Dermis blood vessel endothelial cell (primary cell): ENCODE measurements at regions not wholly inside any gene's neighbourhood (a gene's known extent, or its start where the extent isn't known, plus 50 kb on each side); places are given as distances from the start of the nearest gene placed in this dataset.

Source experiments
- DNase-seq: peaks from one replicate; pipeline ENCODE4 v3.0.0; 2010

- DNase-seq: no peak
Observed at GRCh38 chr4:33060674-33061542, 2340.7 kb downstream of the PCDH7 start.

DNA sequence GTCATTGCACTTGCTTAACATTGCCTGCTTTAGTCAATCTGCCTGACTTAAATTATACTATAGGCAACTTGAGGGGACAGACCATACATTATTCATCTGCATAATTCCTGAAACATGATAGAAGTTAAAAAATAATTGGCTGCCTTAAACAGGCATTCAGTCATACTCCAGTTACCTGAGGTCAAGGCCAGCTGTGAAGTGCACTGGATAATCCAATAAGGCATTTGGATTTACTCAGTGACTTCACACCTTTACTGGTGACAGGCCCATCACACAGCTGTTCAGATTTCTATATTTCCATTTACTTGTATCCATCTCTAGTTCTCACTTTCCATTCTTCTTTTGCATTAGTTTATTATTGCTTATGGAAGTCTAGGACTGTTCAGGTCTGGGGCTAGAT, 2341.6 kb downstream of the PCDH7 start:
- no peak for DNase-seq

GRCh38 chr4:33062155-33062806, 2342.1 kb downstream of the PCDH7 start:
- DNase-seq: no peak

- no peak for DNase-seq
Observed at GRCh38 chr4:33063241-33063640, 2343.1 kb downstream of the PCDH7 start.

GRCh38 chr4:33064238-33064637, 2344.1 kb downstream of the PCDH7 start:
- DNase-seq: no peak

DNA sequence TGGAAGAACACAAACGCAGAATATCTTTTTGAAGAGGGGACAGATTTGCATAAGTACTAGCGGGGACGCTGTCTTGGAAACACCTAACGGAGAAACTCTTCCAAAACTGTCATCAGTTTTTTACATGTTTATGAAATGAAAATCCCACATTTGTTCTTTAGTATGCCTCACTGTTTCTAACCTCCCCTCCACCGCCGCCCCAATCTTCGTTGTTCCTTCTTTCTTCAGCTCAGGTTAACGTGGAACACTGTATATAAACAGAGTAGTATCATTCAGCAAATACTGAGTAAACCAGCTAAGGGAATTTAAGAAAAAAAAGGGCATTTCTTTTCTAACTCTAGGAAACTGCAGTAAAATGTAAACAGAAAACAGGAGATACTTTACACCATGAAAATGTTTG, 2345.6 kb downstream of the PCDH7 start:
- DNase-seq: no peak

GRCh38 chr4:33067221-33067620, 2347.1 kb downstream of the PCDH7 start:
- no peak for DNase-seq

DNA sequence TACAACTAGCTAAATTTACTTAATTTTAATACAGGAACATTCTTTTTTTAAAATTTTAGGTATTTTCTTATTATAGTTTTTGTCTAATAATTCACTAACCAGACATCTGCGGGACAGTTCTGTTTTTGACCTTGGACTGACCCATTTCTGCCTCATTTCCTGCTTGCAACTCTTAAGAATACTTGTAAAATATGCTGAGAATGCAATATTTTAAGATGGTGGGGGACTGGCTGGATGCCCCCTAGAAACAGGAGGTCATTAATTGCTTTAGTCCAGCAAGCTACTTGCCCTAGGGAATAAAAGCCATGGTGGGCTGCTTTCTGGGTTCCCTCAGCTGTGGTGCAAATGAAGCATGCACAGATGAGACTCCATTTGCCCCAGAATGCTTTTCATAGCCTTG, 2348.4 kb downstream of the PCDH7 start:
- no peak for DNase-seq

- DNase-seq: no peak
Observed at GRCh38 chr4:33071535-33071934, 2351.4 kb downstream of the PCDH7 start.

GRCh38 chr4:33072298-33073089, 2352.3 kb downstream of the PCDH7 start:
- DNase-seq: no peak

- no peak for DNase-seq
Observed at GRCh38 chr4:33073811-33074210, 2353.6 kb downstream of the PCDH7 start.

- no peak for DNase-seq
Observed at GRCh38 chr4:33078145-33078544, 2358.0 kb downstream of the PCDH7 start.

GRCh38 chr4:33080275-33080674, 2360.1 kb downstream of the PCDH7 start:
- DNase-seq: no peak

DNA sequence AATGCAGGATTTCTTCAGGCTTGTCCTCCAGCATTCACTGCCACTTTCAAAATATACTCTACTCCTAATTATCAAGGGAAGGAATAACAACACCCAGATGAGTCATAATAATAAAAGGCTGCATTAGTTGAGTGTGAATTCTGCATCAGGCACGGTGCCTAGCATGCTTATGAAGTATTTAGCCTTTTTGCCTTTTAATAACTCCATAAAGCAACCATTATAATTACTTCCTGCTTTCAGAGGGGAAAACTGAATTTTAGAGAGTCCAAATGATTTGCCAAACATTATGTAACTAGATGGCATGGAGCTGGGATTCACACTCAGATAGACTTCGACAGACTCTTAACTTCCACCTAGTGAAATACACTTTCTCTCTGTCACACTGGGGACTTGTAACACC, 2365.5 kb downstream of the PCDH7 start:
- DNase-seq: no peak

GRCh38 chr4:33086331-33086925, 2366.3 kb downstream of the PCDH7 start:
- no peak for DNase-seq

GRCh38 chr4:33088713-33089112, 2368.5 kb downstream of the PCDH7 start:
- no peak for DNase-seq

GRCh38 chr4:33090910-33091309, 2370.7 kb downstream of the PCDH7 start:
- no peak for DNase-seq

GRCh38 chr4:33091961-33092360, 2371.8 kb downstream of the PCDH7 start:
- DNase-seq: no peak

DNA sequence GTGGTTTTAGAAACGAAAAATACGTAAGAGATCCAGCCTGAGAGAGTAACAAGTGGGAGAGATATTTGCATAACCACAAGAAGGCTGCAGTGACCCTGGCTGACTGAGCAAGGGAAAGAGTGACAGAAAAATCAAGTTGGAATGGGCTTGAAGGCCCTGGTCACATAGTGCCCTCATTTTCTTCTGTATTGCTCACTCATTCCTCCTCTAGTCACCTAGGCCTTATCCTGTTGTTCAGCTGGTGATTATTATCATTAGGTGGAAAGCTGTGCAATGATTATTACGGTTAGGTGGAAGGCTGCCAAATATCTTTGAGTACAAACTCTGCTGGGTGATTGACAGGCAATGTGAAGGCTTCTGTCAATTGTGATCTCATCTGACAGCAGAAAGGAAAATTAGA, 2384.1 kb downstream of the PCDH7 start:
- no peak for DNase-seq

- no peak for DNase-seq
Observed at GRCh38 chr4:33107814-33108213, 2387.6 kb downstream of the PCDH7 start.

- DNase-seq: no peak
Observed at GRCh38 chr4:33111117-33111516, 2390.9 kb downstream of the PCDH7 start.

GRCh38 chr4:33116871-33117270, 2396.7 kb downstream of the PCDH7 start:
- no peak for DNase-seq

DNA sequence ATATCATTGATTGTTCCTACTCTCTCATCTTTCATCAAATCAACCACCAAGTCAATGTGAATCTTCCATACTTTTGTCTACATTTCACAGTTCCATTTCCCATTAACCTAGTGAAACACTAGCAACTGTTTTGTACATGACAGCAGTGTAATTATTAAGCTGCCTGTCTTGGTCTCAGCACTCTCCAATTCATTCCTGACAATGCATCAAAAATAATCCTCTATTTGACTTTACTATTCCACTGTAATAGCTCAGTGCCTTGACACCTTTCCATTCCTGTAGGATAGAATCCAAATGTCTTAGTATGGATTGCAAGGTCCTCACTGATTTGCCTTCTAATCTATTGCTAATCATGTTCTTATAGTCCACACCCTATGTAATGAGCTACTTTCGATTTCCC, 2405.8 kb downstream of the PCDH7 start:
- no peak for DNase-seq
